ENCODE measurements at regions not wholly inside any gene's neighbourhood (a gene's known extent, or its start where the extent isn't known, plus 50 kb on each side); places are given as distances from the start of the nearest gene placed in this dataset.
"Not testable (repeated sequence)": the region's sequence is repeated elsewhere in the genome, so short reads cannot be mapped to it uniquely, and the experiment has no call there.

- Histone ChIP-seq H3K9me3 (ENCODE audit: control insufficient read depth, low read length) (peaks cover 4% of the 10 kb centered on the region), H2BK15ac (ENCODE audit: low read depth, poor library complexity, severe bottlenecking) (peak overlapping the region; percentile 54), H3K27me3 (ENCODE audit: control insufficient read depth in 1 of 2, insufficient read depth in 1 of 2, low read length in 2 of 2) (no peaks in the 10 kb centered on the region), H3K4me2 (ENCODE audit: low read length, poor library complexity, severe bottlenecking) (no peak overlapping the region), H4K91ac (ENCODE audit: low read length) (peak overlapping the region; percentile 74), H2BK120ac (ENCODE audit: low read depth, low read length) (no peak overlapping the region), H4K8ac (ENCODE audit: low read length) (no peak overlapping the region), H2AK5ac (ENCODE audit: low read length, severe bottlenecking) (peak overlapping the region; percentile 1), H2BK5ac (ENCODE audit: low read depth, low read length, poor library complexity, severe bottlenecking) (no peak overlapping the region), H2AFZ (ENCODE audit: low read depth, low read length) (no peak overlapping the region), H2BK12ac (ENCODE audit: low read length in 2 of 2) (peak overlapping the region in 1 of 2 experiments; percentile 29), H3K79me1 (replicated peaks; ENCODE audit: low read length, poor library complexity, severe bottlenecking) (no peaks in the 10 kb centered on the region), H3K23ac (ENCODE audit: low read length in 2 of 2) (no peak overlapping the region), H3K4ac (ENCODE audit: low read depth in 1 of 2, low read length in 2 of 2) (no peak overlapping the region), H3K27ac (ENCODE audit: low read length, poor library complexity, severe bottlenecking) (no peak overlapping the region), H3K4me1 (ENCODE audit: control insufficient read depth, insufficient read depth, low read depth, low read length) (peaks cover 33% of the 10 kb centered on the region), H3K14ac (ENCODE audit: low read length in 2 of 2) (peak overlapping the region in 1 of 2 experiments; percentile 89), H3K36me3 (ENCODE audit: control insufficient read depth in 1 of 2, insufficient read depth in 2 of 2, low read depth in 1 of 2, low read length in 2 of 2) (no peaks in the 10 kb centered on the region), H3K4me3 (ENCODE audit: insufficient read depth in 1 of 2, low read depth in 1 of 2, low read length in 2 of 2) (no peak overlapping the region), H3K18ac (ENCODE audit: low read depth in 1 of 2, low read length in 2 of 2) (peak overlapping the region in 1 of 2 experiments; percentile 28), H3K9ac (ENCODE audit: low read length) (no peak overlapping the region)
- 81% methylated on average over 17 of the region's 47 CpGs for WGBS
- no peak for DNase-seq
Measured at GRCh38 chr10:5576780-5577624, 52.2 kb downstream of the CALML3 start.

GRCh38 chr10:5580038-5580428 is 55.3 kb downstream of the CALML3 start:
- H3K14ac ChIP-seq (ENCODE audit: low read length in 2 of 2); H3K4me2 ChIP-seq (ENCODE audit: low read length, poor library complexity, severe bottlenecking); H3K9me3 ChIP-seq (ENCODE audit: control insufficient read depth, low read length); H2BK5ac ChIP-seq (ENCODE audit: low read depth, low read length, poor library complexity, severe bottlenecking); H4K8ac ChIP-seq (ENCODE audit: low read length); H3K9ac ChIP-seq (ENCODE audit: low read length); H2BK15ac ChIP-seq (ENCODE audit: low read depth, poor library complexity, severe bottlenecking); H3K4ac ChIP-seq (ENCODE audit: low read depth in 1 of 2, low read length in 2 of 2); H3K79me1 ChIP-seq (replicated peaks; ENCODE audit: low read length, poor library complexity, severe bottlenecking); H3K36me3 ChIP-seq (ENCODE audit: control insufficient read depth in 1 of 2, insufficient read depth in 2 of 2, low read depth in 1 of 2, low read length in 2 of 2); H3K27ac ChIP-seq (ENCODE audit: low read length, poor library complexity, severe bottlenecking); H2BK120ac ChIP-seq (ENCODE audit: low read depth, low read length); H2AFZ ChIP-seq (ENCODE audit: low read depth, low read length); H2AK5ac ChIP-seq (ENCODE audit: low read length, severe bottlenecking); H2BK12ac ChIP-seq (ENCODE audit: low read length in 2 of 2); H3K4me3 ChIP-seq (ENCODE audit: insufficient read depth in 1 of 2, low read depth in 1 of 2, low read length in 2 of 2); H4K91ac ChIP-seq (ENCODE audit: low read length); DNase-seq; H3K27me3 ChIP-seq (ENCODE audit: control insufficient read depth in 1 of 2, insufficient read depth in 1 of 2, low read length in 2 of 2); H3K18ac ChIP-seq (ENCODE audit: low read depth in 1 of 2, low read length in 2 of 2); H3K23ac ChIP-seq (ENCODE audit: low read length in 2 of 2): not testable (repeated sequence)
- 95% methylated on average over 4 of the region's 4 CpGs for WGBS
- peaks cover 27% of the 10 kb centered on the region for H3K4me1 ChIP-seq (ENCODE audit: control insufficient read depth, insufficient read depth, low read depth, low read length)

- Histone ChIP-seq H4K8ac (ENCODE audit: low read length) (no peak overlapping the region), H2BK5ac (ENCODE audit: low read depth, low read length, poor library complexity, severe bottlenecking) (no peak overlapping the region), H4K91ac (ENCODE audit: low read length) (no peak overlapping the region), H3K18ac (ENCODE audit: low read depth in 1 of 2, low read length in 2 of 2) (no peak overlapping the region), H2BK15ac (ENCODE audit: low read depth, poor library complexity, severe bottlenecking) (no peak overlapping the region), H3K27ac (ENCODE audit: low read length, poor library complexity, severe bottlenecking) (no peak overlapping the region), H2AK5ac (ENCODE audit: low read length, severe bottlenecking) (no peak overlapping the region), H2AFZ (ENCODE audit: low read depth, low read length) (no peak overlapping the region), H3K79me1 (replicated peaks; ENCODE audit: low read length, poor library complexity, severe bottlenecking) (no peaks in the 10 kb centered on the region), H3K14ac (ENCODE audit: low read length in 2 of 2) (no peak overlapping the region), H3K27me3 (ENCODE audit: control insufficient read depth in 1 of 2, insufficient read depth in 1 of 2, low read length in 2 of 2) (no peaks in the 10 kb centered on the region), H2BK120ac (ENCODE audit: low read depth, low read length) (no peak overlapping the region), H3K23ac (ENCODE audit: low read length in 2 of 2) (peak overlapping the region in 1 of 2 experiments; percentile 74), H3K9ac (ENCODE audit: low read length) (no peak overlapping the region), H3K36me3 (ENCODE audit: control insufficient read depth in 1 of 2, insufficient read depth in 2 of 2, low read depth in 1 of 2, low read length in 2 of 2) (no peaks in the 10 kb centered on the region), H3K4me1 (ENCODE audit: control insufficient read depth, insufficient read depth, low read depth, low read length) (peaks cover 16% of the 10 kb centered on the region), H2BK12ac (ENCODE audit: low read length in 2 of 2) (no peak overlapping the region), H3K4me2 (ENCODE audit: low read length, poor library complexity, severe bottlenecking) (no peak overlapping the region), H3K4me3 (ENCODE audit: insufficient read depth in 1 of 2, low read depth in 1 of 2, low read length in 2 of 2) (no peak overlapping the region), H3K9me3 (ENCODE audit: control insufficient read depth, low read length) (peaks cover 4% of the 10 kb centered on the region), H3K4ac (ENCODE audit: low read depth in 1 of 2, low read length in 2 of 2) (no peak overlapping the region)
- no peak for DNase-seq
- 95% methylated on average over 10 of the region's 11 CpGs for WGBS
Measured at GRCh38 chr10:5581670-5582566, 57.2 kb downstream of the CALML3 start.

- no peak overlapping the region for H3K18ac ChIP-seq (ENCODE audit: low read depth in 1 of 2, low read length in 2 of 2)
- H2BK120ac ChIP-seq (ENCODE audit: low read depth, low read length): no peak overlapping the region
- no peak overlapping the region for H2AFZ ChIP-seq (ENCODE audit: low read depth, low read length)
- no peak overlapping the region for H4K8ac ChIP-seq (ENCODE audit: low read length)
- peak overlapping the region in 1 of 2 experiments; percentile 11 for H2BK12ac ChIP-seq (ENCODE audit: low read length in 2 of 2)
- no peaks in the 10 kb centered on the region for H3K27me3 ChIP-seq (ENCODE audit: control insufficient read depth in 1 of 2, insufficient read depth in 1 of 2, low read length in 2 of 2)
- no peak overlapping the region for H2AK5ac ChIP-seq (ENCODE audit: low read length, severe bottlenecking)
- H3K4ac ChIP-seq (ENCODE audit: low read depth in 1 of 2, low read length in 2 of 2): no peak overlapping the region
- H3K79me1 ChIP-seq (replicated peaks; ENCODE audit: low read length, poor library complexity, severe bottlenecking): no peaks in the 10 kb centered on the region
- no peak overlapping the region for H3K14ac ChIP-seq (ENCODE audit: low read length in 2 of 2)
- H3K4me1 ChIP-seq (ENCODE audit: control insufficient read depth, insufficient read depth, low read depth, low read length): peaks cover 14% of the 10 kb centered on the region
- no peak overlapping the region for H2BK15ac ChIP-seq (ENCODE audit: low read depth, poor library complexity, severe bottlenecking)
- no peak overlapping the region for H3K4me3 ChIP-seq (ENCODE audit: insufficient read depth in 1 of 2, low read depth in 1 of 2, low read length in 2 of 2)
- no peak for DNase-seq
- no peak overlapping the region for H4K91ac ChIP-seq (ENCODE audit: low read length)
- H3K23ac ChIP-seq (ENCODE audit: low read length in 2 of 2): no peak overlapping the region
- H3K9ac ChIP-seq (ENCODE audit: low read length): no peak overlapping the region
- 81% methylated on average over 11 of the region's 12 CpGs for WGBS
- no peak overlapping the region for H2BK5ac ChIP-seq (ENCODE audit: low read depth, low read length, poor library complexity, severe bottlenecking)
- H3K4me2 ChIP-seq (ENCODE audit: low read length, poor library complexity, severe bottlenecking): no peak overlapping the region
- H3K27ac ChIP-seq (ENCODE audit: low read length, poor library complexity, severe bottlenecking): no peak overlapping the region
- no peaks in the 10 kb centered on the region for H3K36me3 ChIP-seq (ENCODE audit: control insufficient read depth in 1 of 2, insufficient read depth in 2 of 2, low read depth in 1 of 2, low read length in 2 of 2)
- H3K9me3 ChIP-seq (ENCODE audit: control insufficient read depth, low read length): peaks cover 4% of the 10 kb centered on the region
Measured at GRCh38 chr10:5582736-5583135, 58.0 kb downstream of the CALML3 start.

Data from mesenchymal stem cell (in vitro differentiated cells and primary cell).